Loucy (cell line): ENCODE measurements at regions not wholly inside any gene's neighbourhood (a gene's known extent, or its start where the extent isn't known, plus 50 kb on each side); places are given as distances from the start of the nearest gene placed in this dataset.

Experiments
- CTCF ChIP-seq: fragments of 200-600 bp; sonication (generic); conservative IDR thresholded peaks from 2 replicates; pipeline ENCODE4 v1.5.1; 2014; ENCODE audit warnings: mild to moderate bottlenecking, antibody characterized with exemption, low read length
- EZH2phosphoT487 ChIP-seq: fragments of 200-600 bp; IDR thresholded peaks from 2 replicates; pipeline ENCODE4 v1.6.1; 2018; ENCODE audit warnings: antibody characterized with exemption, mild to moderate bottlenecking, moderate library complexity, borderline replicate concordance

GRCh38 chr22:19576460-19577421 is 52.5 kb upstream of the CLDN5 start:
- TF ChIP-seq CTCF = no peak
- no peak for TF ChIP-seq EZH2phosphoT487
